D721Med (cell line): ENCODE measurements at regions not wholly inside any gene's neighbourhood (a gene's known extent, or its start where the extent isn't known, plus 50 kb on each side); places are given as distances from the start of the nearest gene placed in this dataset.

Experiments used
- DNase-seq: peaks from one replicate; pipeline ENCODE4 v3.0.0; 2011; ENCODE audit warnings: low spot score; ENCODE audit not compliant: insufficient read length
- FAIRE-seq: peaks from 2 replicates; lab custom pipeline; 2011; peaks lifted over from hg19 to GRCh38; lab: Jason Lieb, UNC
- TF ChIP-seq, protein P1 (sequence below): IDR thresholded peaks from 2 replicates; pipeline ENCODE4 v1.5.1; 2012; ENCODE audit warnings: mild to moderate bottlenecking, control low read depth; ENCODE audit not compliant: insufficient read depth; ENCODE audit errors: missing control alignments

DNA sequence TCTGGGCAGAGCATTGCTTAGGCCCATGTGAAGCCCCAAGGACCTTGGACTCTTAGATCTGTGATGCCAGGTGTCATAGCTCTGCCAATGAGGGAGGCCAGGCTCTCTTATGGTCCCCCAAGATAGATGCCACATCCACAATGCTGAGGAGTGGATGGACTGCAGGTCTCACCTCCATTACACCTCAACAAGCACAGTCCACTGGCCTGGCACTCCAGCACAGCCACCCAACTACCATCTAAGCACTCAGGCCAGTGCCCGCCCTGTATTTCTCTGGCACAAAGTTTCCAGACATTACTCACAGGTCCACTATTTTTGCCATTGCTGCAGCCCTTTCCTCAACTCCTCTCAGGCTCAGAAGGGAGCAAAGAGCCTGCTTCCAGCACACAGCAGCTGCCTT lies 613.5 kb upstream of the EPHA6 start:
- DNase-seq (no peak), FAIRE-seq (no peak)
- TF ChIP-seq, protein P1, sequence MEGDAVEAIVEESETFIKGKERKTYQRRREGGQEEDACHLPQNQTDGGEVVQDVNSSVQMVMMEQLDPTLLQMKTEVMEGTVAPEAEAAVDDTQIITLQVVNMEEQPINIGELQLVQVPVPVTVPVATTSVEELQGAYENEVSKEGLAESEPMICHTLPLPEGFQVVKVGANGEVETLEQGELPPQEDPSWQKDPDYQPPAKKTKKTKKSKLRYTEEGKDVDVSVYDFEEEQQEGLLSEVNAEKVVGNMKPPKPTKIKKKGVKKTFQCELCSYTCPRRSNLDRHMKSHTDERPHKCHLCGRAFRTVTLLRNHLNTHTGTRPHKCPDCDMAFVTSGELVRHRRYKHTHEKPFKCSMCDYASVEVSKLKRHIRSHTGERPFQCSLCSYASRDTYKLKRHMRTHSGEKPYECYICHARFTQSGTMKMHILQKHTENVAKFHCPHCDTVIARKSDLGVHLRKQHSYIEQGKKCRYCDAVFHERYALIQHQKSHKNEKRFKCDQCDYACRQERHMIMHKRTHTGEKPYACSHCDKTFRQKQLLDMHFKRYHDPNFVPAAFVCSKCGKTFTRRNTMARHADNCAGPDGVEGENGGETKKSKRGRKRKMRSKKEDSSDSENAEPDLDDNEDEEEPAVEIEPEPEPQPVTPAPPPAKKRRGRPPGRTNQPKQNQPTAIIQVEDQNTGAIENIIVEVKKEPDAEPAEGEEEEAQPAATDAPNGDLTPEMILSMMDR, result no peak

DNA sequence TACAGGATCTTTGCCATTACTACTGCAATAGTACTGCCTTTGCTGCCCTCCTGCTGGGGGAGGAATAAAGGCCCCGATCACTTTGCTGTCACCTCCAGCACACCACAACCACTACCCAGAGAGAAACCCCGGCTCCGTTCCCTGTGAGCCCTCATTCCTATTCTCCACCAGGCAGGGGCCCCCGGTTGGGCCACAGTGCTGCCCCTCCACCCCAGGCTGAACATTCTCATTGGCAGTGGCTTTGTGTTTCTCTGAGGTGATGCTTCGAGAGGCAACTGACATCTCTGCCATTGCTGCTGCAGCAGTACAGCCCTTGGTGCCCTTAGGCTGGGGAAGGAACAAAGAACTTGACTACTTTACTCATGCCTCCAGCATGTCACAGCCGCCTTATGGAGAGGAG lies 612.9 kb upstream of the EPHA6 start:
- FAIRE-seq (no peak), DNase-seq (no peak)
- TF ChIP-seq, protein P1, result no peak

DNA sequence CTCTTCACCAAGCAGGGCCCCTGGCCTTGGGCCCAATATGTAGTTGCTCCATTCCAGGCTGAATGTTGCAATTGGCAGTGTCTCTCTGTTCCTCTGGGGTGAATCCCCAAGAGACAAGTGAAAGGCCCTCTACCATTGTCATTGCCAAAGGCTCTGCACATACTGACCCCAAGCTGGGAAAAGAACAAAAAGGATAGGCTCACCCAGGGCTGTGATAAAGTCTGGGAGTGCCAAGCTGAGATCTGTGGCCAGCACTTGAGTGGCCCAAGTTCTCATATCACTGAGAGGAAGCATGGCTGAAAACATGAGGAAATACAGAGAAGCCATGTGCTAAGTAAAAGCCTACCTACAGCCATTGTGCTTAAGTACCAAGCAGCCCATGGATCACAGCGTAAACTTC lies 612.2 kb upstream of the EPHA6 start:
- FAIRE-seq (no peak), DNase-seq (no peak)
- TF ChIP-seq, protein P1, result no peak

DNA sequence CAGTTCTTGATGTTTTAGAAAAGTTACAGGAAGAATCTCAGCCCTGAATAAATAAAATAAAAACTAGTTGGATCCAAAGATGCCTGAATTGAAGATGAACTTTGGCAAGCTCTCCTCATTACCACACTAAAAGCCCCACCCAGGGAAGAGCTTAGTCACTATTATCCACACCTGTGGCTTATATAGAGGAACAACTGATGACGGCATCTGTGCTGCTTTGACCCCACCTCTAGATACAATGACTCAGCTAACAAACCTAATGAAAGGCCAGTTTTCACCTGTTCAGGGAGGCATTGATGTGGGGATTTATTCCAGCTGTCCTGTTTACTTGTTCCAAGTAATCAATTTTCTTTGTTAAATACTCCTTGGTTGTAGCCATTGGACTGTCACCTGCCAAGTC lies 604.7 kb upstream of the EPHA6 start:
- DNase-seq (no peak), FAIRE-seq (no peak)
- TF ChIP-seq, protein P1, result no peak

DNA sequence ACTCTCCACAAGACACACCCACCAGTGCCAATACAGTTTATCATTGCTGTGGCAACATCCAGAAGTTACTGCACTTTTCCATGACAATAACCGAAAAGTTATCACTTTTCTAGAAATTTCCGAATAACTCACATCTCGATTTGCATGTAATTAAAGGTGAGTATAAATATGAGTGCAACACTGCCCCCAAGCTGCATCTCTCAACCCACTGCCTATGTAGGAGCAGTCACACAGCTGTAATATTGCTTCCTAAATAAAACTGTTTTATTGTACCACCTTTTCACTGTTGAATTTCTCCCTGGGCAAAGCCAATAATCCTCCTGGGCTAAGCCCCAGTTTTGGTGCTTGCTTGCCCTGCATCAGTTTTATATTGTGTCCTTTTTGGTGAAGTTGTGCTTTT lies 601.0 kb upstream of the EPHA6 start:
- TF ChIP-seq, protein P1, result no peak
- FAIRE-seq (no peak), DNase-seq (no peak)

DNA sequence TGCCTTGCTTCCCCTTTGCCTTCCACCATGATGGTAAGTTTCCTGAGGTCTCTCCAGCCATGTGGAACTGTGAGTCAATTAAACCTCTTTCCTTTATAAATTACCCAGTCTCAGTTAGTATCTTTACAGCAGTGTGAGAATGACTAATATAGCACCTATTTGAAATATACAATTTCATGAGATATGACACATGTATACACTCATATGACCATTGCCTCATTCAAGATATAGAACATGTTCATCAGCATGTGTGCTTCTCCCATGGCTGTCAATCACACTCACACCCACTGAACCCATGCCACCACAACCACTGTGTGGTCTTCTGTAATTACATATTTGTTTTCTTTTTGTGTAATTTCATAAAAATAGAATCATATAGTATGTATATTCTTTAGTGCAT lies 599.5 kb upstream of the EPHA6 start:
- DNase-seq (no peak), FAIRE-seq (no peak)
- TF ChIP-seq, protein P1, result no peak

DNA sequence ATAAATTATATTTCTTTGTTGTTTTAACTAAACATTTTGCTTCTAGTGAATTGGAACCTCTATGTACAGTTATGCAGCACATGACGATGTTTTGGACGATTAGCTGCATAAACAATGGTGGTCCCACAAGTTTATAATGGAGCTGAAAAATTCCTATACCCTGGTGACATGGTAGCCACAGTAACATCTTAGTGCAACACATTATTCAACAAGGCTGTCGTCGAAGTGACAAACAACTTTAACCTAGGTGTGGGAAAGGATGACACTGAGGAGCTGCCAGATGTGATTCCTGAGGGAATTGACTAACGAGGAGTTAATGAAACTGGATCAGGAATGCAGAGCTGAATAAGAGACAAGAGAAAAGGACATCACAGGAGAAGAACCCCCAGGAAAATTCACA lies 588.9 kb upstream of the EPHA6 start:
- DNase-seq, result no peak
- no peak for FAIRE-seq
- TF ChIP-seq, protein P1, result no peak
